ENCODE measurements at regions not wholly inside any gene's neighbourhood (a gene's known extent, or its start where the extent isn't known, plus 50 kb on each side); places are given as distances from the start of the nearest gene placed in this dataset.

DNA sequence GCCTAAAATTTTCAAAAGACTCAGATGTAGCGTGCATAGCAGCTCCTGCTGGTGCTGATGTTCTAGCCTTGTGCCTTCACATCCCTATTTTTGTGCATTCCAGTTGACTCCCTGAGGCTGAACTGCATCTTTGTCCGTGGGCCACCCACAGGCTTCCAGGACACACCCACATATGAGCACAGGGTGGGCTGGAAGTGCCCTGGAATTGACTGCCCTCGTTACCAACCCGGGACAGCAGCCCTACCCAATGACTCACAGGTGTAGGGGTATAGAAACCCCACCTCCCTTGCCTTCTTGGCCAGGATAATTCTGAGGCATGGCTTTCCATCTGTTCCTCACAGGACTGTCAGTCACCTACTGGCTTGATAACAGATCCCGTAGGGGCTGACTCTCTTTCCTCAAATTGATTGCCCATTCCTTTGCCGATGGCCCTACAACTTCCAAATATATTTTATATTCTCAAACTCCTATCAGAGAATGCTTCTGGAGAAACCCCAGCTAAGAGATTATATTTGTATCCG is 65.9 kb upstream of the CDH13 start (continued):
- no peak for TF ChIP-seq HMGA2 (CRISPR knock-in tag; IDR thresholded peaks at IDR 0.05)
- TF ChIP-seq, protein P1, sequence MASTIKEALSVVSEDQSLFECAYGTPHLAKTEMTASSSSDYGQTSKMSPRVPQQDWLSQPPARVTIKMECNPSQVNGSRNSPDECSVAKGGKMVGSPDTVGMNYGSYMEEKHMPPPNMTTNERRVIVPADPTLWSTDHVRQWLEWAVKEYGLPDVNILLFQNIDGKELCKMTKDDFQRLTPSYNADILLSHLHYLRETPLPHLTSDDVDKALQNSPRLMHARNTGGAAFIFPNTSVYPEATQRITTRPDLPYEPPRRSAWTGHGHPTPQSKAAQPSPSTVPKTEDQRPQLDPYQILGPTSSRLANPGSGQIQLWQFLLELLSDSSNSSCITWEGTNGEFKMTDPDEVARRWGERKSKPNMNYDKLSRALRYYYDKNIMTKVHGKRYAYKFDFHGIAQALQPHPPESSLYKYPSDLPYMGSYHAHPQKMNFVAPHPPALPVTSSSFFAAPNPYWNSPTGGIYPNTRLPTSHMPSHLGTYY (CRISPR knock-in tag; IDR thresholded peaks at IDR 0.05) = no peak
- no peak for TF ChIP-seq ZNF232 (CRISPR knock-in tag; IDR thresholded peaks at IDR 0.05)
- TF ChIP-seq ZNF416 (CRISPR knock-in tag; IDR thresholded peaks at IDR 0.05) = no peak
- TF ChIP-seq SMAD3 (CRISPR knock-in tag; IDR thresholded peaks at IDR 0.05; ENCODE audit: borderline replicate concordance) = no peak

DNA sequence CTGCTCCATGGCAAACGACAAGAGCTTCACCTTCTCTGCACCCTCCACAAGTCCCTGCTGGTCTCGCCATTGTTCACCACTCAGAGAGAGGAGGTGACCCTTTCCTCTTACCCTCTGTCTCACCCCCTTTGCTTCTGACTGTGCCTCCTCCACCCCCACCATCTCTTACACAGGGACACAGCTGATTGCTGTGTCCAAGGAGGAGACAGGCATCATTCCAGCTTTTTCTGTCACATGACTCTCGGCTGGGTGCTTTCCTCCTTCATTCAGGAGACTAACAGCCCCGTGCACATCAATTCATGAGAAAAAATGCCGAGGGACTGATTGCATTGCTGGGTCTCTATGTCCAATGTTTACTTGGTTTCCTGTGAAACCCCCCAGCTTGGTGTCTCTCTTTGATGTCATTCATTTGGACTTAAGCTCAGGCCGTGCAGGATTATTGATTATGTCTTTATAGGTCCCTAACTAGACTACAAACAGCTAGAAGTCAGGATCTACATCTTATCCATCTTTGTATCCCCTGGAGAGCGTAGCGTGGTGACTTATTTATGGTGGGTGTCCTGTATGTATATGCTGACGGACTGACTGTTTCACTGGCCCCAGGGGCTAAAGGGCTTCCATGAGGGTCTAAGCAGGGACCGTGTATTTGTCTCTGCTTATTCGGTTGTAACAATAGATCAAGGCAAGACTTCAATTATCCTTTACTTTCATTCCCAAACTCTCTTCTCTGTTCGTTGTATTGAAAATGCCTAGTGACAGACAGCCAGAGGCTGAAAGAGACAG is 82.2 kb upstream of the CDH13 start:
- no peak for ATAC-seq

DNA sequence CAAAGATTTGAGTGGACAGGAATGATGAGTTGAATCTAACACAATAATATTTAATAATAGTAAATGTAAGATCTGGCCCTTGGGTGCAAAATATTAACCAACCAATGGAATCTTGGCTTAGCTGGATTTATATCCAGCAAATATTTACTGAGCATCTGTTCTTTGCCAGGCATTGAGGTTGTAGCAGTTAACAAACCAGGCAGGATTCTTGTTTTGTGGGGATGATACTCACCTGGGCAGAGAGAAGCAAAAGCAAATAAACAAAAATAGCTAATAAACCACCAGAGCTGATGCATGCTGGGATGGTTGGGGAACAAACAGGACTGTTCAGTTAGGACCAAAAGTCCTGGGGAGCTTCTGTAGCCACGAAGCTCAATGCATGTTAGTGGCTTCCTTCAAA is 84.1 kb upstream of the CDH13 start:
- Mint-ChIP-seq H3K9me3 (peaks cover 15% of the 10 kb centered on the region), H3K4me3 (no peak overlapping the region), H3K36me3 (no peaks in the 10 kb centered on the region), H3K27me3 (ENCODE audit: low read depth) (no peaks in the 10 kb centered on the region; the same call in 1 of the 2 replicates), H3K4me1 (peaks cover 9% of the 10 kb centered on the region), H3K27ac (no peak overlapping the region)
- no peak for ATAC-seq
- ChIA-PET CTCF (no interaction called here), POLR2A (no interaction called here)
- no peak for DNase-seq (ENCODE audit: low spot score)
- TF ChIP-seq HMGA2 (CRISPR knock-in tag; IDR thresholded peaks at IDR 0.05) = no peak
- no peak for TF ChIP-seq ZNF671 (CRISPR knock-in tag; IDR thresholded peaks at IDR 0.05)
- TF ChIP-seq, protein P2, sequence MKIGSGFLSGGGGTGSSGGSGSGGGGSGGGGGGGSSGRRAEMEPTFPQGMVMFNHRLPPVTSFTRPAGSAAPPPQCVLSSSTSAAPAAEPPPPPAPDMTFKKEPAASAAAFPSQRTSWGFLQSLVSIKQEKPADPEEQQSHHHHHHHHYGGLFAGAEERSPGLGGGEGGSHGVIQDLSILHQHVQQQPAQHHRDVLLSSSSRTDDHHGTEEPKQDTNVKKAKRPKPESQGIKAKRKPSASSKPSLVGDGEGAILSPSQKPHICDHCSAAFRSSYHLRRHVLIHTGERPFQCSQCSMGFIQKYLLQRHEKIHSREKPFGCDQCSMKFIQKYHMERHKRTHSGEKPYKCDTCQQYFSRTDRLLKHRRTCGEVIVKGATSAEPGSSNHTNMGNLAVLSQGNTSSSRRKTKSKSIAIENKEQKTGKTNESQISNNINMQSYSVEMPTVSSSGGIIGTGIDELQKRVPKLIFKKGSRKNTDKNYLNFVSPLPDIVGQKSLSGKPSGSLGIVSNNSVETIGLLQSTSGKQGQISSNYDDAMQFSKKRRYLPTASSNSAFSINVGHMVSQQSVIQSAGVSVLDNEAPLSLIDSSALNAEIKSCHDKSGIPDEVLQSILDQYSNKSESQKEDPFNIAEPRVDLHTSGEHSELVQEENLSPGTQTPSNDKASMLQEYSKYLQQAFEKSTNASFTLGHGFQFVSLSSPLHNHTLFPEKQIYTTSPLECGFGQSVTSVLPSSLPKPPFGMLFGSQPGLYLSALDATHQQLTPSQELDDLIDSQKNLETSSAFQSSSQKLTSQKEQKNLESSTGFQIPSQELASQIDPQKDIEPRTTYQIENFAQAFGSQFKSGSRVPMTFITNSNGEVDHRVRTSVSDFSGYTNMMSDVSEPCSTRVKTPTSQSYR (CRISPR knock-in tag; IDR thresholded peaks at IDR 0.05) = no peak
- TF ChIP-seq, protein P3, sequence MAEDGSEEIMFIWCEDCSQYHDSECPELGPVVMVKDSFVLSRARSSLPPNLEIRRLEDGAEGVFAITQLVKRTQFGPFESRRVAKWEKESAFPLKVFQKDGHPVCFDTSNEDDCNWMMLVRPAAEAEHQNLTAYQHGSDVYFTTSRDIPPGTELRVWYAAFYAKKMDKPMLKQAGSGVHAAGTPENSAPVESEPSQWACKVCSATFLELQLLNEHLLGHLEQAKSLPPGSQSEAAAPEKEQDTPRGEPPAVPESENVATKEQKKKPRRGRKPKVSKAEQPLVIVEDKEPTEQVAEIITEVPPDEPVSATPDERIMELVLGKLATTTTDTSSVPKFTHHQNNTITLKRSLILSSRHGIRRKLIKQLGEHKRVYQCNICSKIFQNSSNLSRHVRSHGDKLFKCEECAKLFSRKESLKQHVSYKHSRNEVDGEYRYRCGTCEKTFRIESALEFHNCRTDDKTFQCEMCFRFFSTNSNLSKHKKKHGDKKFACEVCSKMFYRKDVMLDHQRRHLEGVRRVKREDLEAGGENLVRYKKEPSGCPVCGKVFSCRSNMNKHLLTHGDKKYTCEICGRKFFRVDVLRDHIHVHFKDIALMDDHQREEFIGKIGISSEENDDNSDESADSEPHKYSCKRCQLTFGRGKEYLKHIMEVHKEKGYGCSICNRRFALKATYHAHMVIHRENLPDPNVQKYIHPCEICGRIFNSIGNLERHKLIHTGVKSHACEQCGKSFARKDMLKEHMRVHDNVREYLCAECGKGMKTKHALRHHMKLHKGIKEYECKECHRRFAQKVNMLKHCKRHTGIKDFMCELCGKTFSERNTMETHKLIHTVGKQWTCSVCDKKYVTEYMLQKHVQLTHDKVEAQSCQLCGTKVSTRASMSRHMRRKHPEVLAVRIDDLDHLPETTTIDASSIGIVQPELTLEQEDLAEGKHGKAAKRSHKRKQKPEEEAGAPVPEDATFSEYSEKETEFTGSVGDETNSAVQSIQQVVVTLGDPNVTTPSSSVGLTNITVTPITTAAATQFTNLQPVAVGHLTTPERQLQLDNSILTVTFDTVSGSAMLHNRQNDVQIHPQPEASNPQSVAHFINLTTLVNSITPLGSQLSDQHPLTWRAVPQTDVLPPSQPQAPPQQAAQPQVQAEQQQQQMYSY (CRISPR knock-in tag; IDR thresholded peaks at IDR 0.05) = no peak
- no peak for TF ChIP-seq CBFB (CRISPR knock-in tag; IDR thresholded peaks at IDR 0.05; ENCODE audit: low read depth)
- TF ChIP-seq, protein P4, sequence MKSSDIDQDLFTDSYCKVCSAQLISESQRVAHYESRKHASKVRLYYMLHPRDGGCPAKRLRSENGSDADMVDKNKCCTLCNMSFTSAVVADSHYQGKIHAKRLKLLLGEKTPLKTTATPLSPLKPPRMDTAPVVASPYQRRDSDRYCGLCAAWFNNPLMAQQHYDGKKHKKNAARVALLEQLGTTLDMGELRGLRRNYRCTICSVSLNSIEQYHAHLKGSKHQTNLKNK (CRISPR knock-in tag; IDR thresholded peaks at IDR 0.05) = no peak
- TF ChIP-seq ATF1 (CRISPR knock-in tag; IDR thresholded peaks at IDR 0.05) = no peak
- TF ChIP-seq, protein P5, sequence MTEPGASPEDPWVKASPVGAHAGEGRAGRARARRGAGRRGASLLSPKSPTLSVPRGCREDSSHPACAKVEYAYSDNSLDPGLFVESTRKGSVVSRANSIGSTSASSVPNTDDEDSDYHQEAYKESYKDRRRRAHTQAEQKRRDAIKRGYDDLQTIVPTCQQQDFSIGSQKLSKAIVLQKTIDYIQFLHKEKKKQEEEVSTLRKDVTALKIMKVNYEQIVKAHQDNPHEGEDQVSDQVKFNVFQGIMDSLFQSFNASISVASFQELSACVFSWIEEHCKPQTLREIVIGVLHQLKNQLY (CRISPR knock-in tag; IDR thresholded peaks at IDR 0.05) = no peak
- TF ChIP-seq TCF7 (CRISPR knock-in tag; IDR thresholded peaks at IDR 0.05; ENCODE audit: low read depth) = no peak
- TF ChIP-seq NR2C2 (CRISPR knock-in tag; IDR thresholded peaks at IDR 0.05) = no peak
- TF ChIP-seq, protein P6, sequence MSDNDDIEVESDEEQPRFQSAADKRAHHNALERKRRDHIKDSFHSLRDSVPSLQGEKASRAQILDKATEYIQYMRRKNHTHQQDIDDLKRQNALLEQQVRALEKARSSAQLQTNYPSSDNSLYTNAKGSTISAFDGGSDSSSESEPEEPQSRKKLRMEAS (CRISPR knock-in tag; IDR thresholded peaks at IDR 0.05) = no peak

More for the DNA sequence above, 82.2 kb upstream of the CDH13 start:
- Mint-ChIP-seq H3K36me3 (no peaks in the 10 kb centered on the region), H3K4me1 (peaks cover 6% of the 10 kb centered on the region), H3K4me3 (no peak overlapping the region), H3K27ac (no peak overlapping the region), H3K9me3 (peaks cover 6% of the 10 kb centered on the region), H3K27me3 (ENCODE audit: low read depth) (no peaks in the 10 kb centered on the region; the same call in 1 of the 2 replicates)
- no peak for DNase-seq (ENCODE audit: low spot score)
- ChIA-PET CTCF (interaction anchor here (1.0 kb wide), 1 partner anchor 88 kb away, joined by 3 read pairs; no protein-coding TSS in a partner anchor), POLR2A (no interaction called here)
- TF ChIP-seq NR2C2 (CRISPR knock-in tag; IDR thresholded peaks at IDR 0.05) (no peak), PRRX2 (CRISPR knock-in tag; IDR thresholded peaks at IDR 0.05) (no peak), ZNF138 (CRISPR knock-in tag; conservative IDR thresholded peaks at IDR 0.05) (no peak), FOXJ3 (CRISPR knock-in tag; IDR thresholded peaks at IDR 0.05; ENCODE audit: borderline replicate concordance) (no peak), NFE2L1 (CRISPR knock-in tag; IDR thresholded peaks at IDR 0.05) (no peak), ZNF671 (CRISPR knock-in tag; IDR thresholded peaks at IDR 0.05) (no peak), SMAD4 (CRISPR knock-in tag; IDR thresholded peaks at IDR 0.05) (no peak), GRHL2 (CRISPR knock-in tag; IDR thresholded peaks at IDR 0.05; ENCODE audit: insufficient replicate concordance, severe bottlenecking) (no peak), MYBL2 (CRISPR knock-in tag; IDR thresholded peaks at IDR 0.05) (no peak), ATF1 (CRISPR knock-in tag; IDR thresholded peaks at IDR 0.05) (no peak), GABPB1 (CRISPR knock-in tag; IDR thresholded peaks at IDR 0.05) (no peak), ZBTB21 (CRISPR knock-in tag; IDR thresholded peaks at IDR 0.05; ENCODE audit: borderline replicate concordance) (no peak), EMX1 (CRISPR knock-in tag; IDR thresholded peaks at IDR 0.05) (no peak), TEAD4 (CRISPR knock-in tag; IDR thresholded peaks at IDR 0.05) (no peak), KAT7 (CRISPR knock-in tag; IDR thresholded peaks at IDR 0.05; ENCODE audit: borderline replicate concordance) (no peak)
- TF ChIP-seq, protein P7, sequence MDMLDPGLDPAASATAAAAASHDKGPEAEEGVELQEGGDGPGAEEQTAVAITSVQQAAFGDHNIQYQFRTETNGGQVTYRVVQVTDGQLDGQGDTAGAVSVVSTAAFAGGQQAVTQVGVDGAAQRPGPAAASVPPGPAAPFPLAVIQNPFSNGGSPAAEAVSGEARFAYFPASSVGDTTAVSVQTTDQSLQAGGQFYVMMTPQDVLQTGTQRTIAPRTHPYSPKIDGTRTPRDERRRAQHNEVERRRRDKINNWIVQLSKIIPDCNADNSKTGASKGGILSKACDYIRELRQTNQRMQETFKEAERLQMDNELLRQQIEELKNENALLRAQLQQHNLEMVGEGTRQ (CRISPR knock-in tag; IDR thresholded peaks at IDR 0.05) = no peak
- TF ChIP-seq, protein P8, sequence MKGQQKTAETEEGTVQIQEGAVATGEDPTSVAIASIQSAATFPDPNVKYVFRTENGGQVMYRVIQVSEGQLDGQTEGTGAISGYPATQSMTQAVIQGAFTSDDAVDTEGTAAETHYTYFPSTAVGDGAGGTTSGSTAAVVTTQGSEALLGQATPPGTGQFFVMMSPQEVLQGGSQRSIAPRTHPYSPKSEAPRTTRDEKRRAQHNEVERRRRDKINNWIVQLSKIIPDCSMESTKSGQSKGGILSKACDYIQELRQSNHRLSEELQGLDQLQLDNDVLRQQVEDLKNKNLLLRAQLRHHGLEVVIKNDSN (CRISPR knock-in tag; IDR thresholded peaks at IDR 0.05) = no peak
